IPS-18c (cell line): ENCODE measurements at regions not wholly inside any gene's neighbourhood (a gene's known extent, or its start where the extent isn't known, plus 50 kb on each side); places are given as distances from the start of the nearest gene placed in this dataset.

Source experiments
- H3K4me3 ChIP-seq: 2 replicates; pipeline ENCODE4 v1.7.0; 2013; ENCODE audit warnings: low read depth, mild to moderate bottlenecking, low read length, moderate library complexity; ENCODE audit not compliant: insufficient read depth
- H3K9me3 ChIP-seq: one replicate; pipeline ENCODE4 v1.6.1; 2013; ENCODE audit warnings: mild to moderate bottlenecking, low read length, moderate library complexity; ENCODE audit not compliant: control insufficient read depth, insufficient read depth

GRCh38 chr13:105377452-105377851, 1158.0 kb downstream of the EFNB2 start:
- H3K9me3 ChIP-seq, result no peaks in the 10 kb centered on the region
- no peak overlapping the region for H3K4me3 ChIP-seq

GRCh38 chr13:105370011-105370650, 1165.3 kb downstream of the EFNB2 start:
- Histone ChIP-seq H3K4me3 (no peak overlapping the region), H3K9me3 (no peaks in the 10 kb centered on the region)

- H3K9me3 ChIP-seq, result no peaks in the 10 kb centered on the region
- no peak overlapping the region for H3K4me3 ChIP-seq
Observed at GRCh38 chr13:105368781-105369180, 1166.7 kb downstream of the EFNB2 start.

GRCh38 chr13:105365831-105366230, 1169.6 kb downstream of the EFNB2 start:
- H3K9me3 ChIP-seq, result no peaks in the 10 kb centered on the region
- no peak overlapping the region for H3K4me3 ChIP-seq

- Histone ChIP-seq H3K9me3 (no peaks in the 10 kb centered on the region), H3K4me3 (no peak overlapping the region)
Observed at GRCh38 chr13:105365021-105365550, 1170.4 kb downstream of the EFNB2 start.

- Histone ChIP-seq H3K4me3 (no peak overlapping the region), H3K9me3 (no peaks in the 10 kb centered on the region)
Observed at GRCh38 chr13:105364191-105364590, 1171.3 kb downstream of the EFNB2 start.

- H3K9me3 ChIP-seq, result no peaks in the 10 kb centered on the region
- H3K4me3 ChIP-seq, result no peak overlapping the region
Observed at GRCh38 chr13:105363261-105364190, 1171.9 kb downstream of the EFNB2 start.

GRCh38 chr13:105353654-105354053, 1181.8 kb downstream of the EFNB2 start:
- Histone ChIP-seq H3K4me3 (no peak overlapping the region), H3K9me3 (peaks cover 2% of the 10 kb centered on the region)

- Histone ChIP-seq H3K9me3 (no peaks in the 10 kb centered on the region), H3K4me3 (no peak overlapping the region)
Observed at GRCh38 chr13:105349082-105349723, 1186.3 kb downstream of the EFNB2 start.

- Histone ChIP-seq H3K4me3 (no peak overlapping the region), H3K9me3 (no peaks in the 10 kb centered on the region)
Observed at GRCh38 chr13:105346141-105346775, 1189.2 kb downstream of the EFNB2 start.

GRCh38 chr13:105345730-105346129, 1189.7 kb downstream of the EFNB2 start:
- no peak overlapping the region for H3K4me3 ChIP-seq

GRCh38 chr13:105345131-105345530, 1190.3 kb downstream of the EFNB2 start:
- Histone ChIP-seq H3K9me3 (no peaks in the 10 kb centered on the region), H3K4me3 (no peak overlapping the region)

More at GRCh38 chr13:105345730-105346129, 1189.7 kb downstream of the EFNB2 start:
- H3K9me3 ChIP-seq, result no peaks in the 10 kb centered on the region

GRCh38 chr13:105343134-105343806, 1192.2 kb downstream of the EFNB2 start:
- no peak overlapping the region for H3K4me3 ChIP-seq
- no peaks in the 10 kb centered on the region for H3K9me3 ChIP-seq

GRCh38 chr13:105342281-105342820, 1193.1 kb downstream of the EFNB2 start:
- Histone ChIP-seq H3K9me3 (no peaks in the 10 kb centered on the region), H3K4me3 (no peak overlapping the region)

- no peak overlapping the region for H3K4me3 ChIP-seq
- no peaks in the 10 kb centered on the region for H3K9me3 ChIP-seq
Observed at GRCh38 chr13:105341758-105342157, 1193.7 kb downstream of the EFNB2 start.

- Histone ChIP-seq H3K4me3 (no peak overlapping the region), H3K9me3 (no peaks in the 10 kb centered on the region)
Observed at GRCh38 chr13:105341256-105341655, 1194.2 kb downstream of the EFNB2 start.
